Heart left ventricle (tissue), 13 donors: ENCODE measurements at regions not wholly inside any gene's neighbourhood (a gene's known extent, or its start where the extent isn't known, plus 50 kb on each side); places are given as distances from the start of the nearest gene placed in this dataset.
"Not testable (repeated sequence)": the region's sequence is repeated elsewhere in the genome, so short reads cannot be mapped to it uniquely, and the experiment has no call there.

Source experiments
- POLR2A ChIP-seq, 2 donors: fragments of 450-650 bp; IDR thresholded peaks; one replicate each; pipeline ENCODE4 v1.6.1; 2017; ENCODE audit warnings: antibody characterized with exemption in 2 of 2, mild to moderate bottlenecking in 2 of 2, moderate library complexity in 2 of 2
- TF ChIP-seq, protein P1 (sequence below), 12 donors: fragments of 200-600 bp; sonication (generic) in 4 of 12; IDR thresholded peaks; one replicate each; pipeline versions ENCODE4 v1.5.0 to v1.8.0; 2018 to 2022; ENCODE audit warnings: antibody characterized with exemption in 12 of 12, mild to moderate bottlenecking in 5 of 12
- donor health status: ischemic (EF 13 %, LVEDD 7.1; RV severe dilation, severe dysfunction).
- donor health status: DM: no; HTN: yes; CAD: no.
- donor health status: DM: no; HTN: no; CAD: no.
- donor health status: ischemic (EF 25% LVEDD 6.9; RV normal size, moderate dysfunction).
- donor health status: ischemic (EF 25% LVEDD 5.7; RV mildly dilated, moderate dysfunction).
- donor health status: ischemic (EF 35%, LVEDD 5.7; RV mildly dilated, moderate dysfunction).
- donor health status: nonischemic (EF 11% LVEDD 7.7; RV severe dilation, severe dysfunction).
- donor health status: DM: yes; HTN: yes; CAD: no.
- donor health status: PGD.
- donor health status: ischemic (EF 29% LVEDD 5.4; RV normal size, mild dysfunction).
- donor health status: nonischemic (EF 23%, LVEDD 6.1; RV moderate dilation, normal function).

DNA sequence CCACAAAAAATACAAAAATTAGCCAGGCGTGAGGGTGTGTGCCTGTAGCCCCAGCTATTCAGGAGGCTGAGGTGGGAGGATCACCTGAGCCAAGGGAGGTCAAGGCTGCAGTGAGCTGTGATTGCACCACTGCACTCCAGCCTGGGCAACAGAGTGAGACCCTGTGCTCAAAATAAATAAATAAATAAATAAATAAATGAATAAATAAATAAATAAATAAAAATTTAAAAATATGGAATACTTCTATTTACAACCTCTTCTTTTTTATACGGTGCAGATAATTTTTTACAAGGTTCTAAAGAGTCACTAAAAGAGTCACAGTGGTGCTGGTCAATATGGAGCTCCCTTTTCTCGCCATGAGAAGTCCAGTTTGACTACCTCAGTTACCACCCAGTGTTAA, 265.4 kb upstream of the AGAP1 start:
- not testable (repeated sequence) for TF ChIP-seq POLR2A (IDR thresholded peaks at IDR 0.05)
- TF ChIP-seq, protein P1, sequence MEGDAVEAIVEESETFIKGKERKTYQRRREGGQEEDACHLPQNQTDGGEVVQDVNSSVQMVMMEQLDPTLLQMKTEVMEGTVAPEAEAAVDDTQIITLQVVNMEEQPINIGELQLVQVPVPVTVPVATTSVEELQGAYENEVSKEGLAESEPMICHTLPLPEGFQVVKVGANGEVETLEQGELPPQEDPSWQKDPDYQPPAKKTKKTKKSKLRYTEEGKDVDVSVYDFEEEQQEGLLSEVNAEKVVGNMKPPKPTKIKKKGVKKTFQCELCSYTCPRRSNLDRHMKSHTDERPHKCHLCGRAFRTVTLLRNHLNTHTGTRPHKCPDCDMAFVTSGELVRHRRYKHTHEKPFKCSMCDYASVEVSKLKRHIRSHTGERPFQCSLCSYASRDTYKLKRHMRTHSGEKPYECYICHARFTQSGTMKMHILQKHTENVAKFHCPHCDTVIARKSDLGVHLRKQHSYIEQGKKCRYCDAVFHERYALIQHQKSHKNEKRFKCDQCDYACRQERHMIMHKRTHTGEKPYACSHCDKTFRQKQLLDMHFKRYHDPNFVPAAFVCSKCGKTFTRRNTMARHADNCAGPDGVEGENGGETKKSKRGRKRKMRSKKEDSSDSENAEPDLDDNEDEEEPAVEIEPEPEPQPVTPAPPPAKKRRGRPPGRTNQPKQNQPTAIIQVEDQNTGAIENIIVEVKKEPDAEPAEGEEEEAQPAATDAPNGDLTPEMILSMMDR (IDR thresholded peaks at IDR 0.05) = not testable (repeated sequence)
